ENCODE measurements at regions not wholly inside any gene's neighbourhood (a gene's known extent, or its start where the extent isn't known, plus 50 kb on each side); places are given as distances from the start of the nearest gene placed in this dataset.
"Not testable (repeated sequence)": the region's sequence is repeated elsewhere in the genome, so short reads cannot be mapped to it uniquely, and the experiment has no call there.

- not testable (repeated sequence) for DNase-seq (ENCODE audit: low read depth in 2 of 3, low spot score in 1 of 3)
These were observed 133.2 kb upstream of the LRRC61 start for GRCh38 chr7:150189963-150190362.

GRCh38 chr7:150192541-150192940, 130.6 kb upstream of the LRRC61 start:
- DNase-seq (ENCODE audit: low read depth in 2 of 3, low spot score in 1 of 3) = not testable (repeated sequence)

GRCh38 chr7:150193866-150194265, 129.3 kb upstream of the LRRC61 start:
- DNase-seq (ENCODE audit: low read depth in 2 of 3, low spot score in 1 of 3) = not testable (repeated sequence)

All from stimulated activated CD4-positive, alpha-beta T cell treated with anti-CD3 and anti-CD28 coated beads, Interleukin-12 subunit alpha, Interleukin-12 subunit beta, amount 100 ng/mL, for 48 hours (primary cell).